ENCODE measurements at regions not wholly inside any gene's neighbourhood (a gene's known extent, or its start where the extent isn't known, plus 50 kb on each side); places are given as distances from the start of the nearest gene placed in this dataset.

DNA sequence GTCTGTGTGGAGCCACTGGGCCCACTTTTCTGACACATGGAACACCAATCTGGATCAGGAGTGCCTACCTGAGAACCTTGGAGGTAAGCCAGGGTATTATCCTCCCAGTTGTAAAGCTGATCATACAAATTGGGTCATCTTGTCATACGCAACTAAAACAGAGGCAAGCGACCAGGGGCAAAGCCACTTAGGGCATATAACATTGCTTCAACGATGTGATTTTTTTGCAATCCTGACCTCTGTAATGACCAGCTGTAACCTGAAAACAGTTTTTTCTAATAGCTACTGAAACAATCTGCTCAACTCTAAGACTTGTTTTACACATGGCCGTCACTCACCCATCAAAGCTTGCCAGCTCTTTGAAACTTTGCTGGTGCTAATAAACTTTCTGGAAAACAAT, 261.5 kb upstream of the AGTR2 start:
- Histone ChIP-seq H3K23me2 (ENCODE audit: insufficient read length, low read depth, low read length, poor library complexity, severe bottlenecking) (no peaks in the 10 kb centered on the region), H3K56ac (ENCODE audit: insufficient read length, low read depth, low read length) (no peak overlapping the region)
- peaks cover 14 to 20% of the 10 kb centered on the region in 2 experiments for H3K9me3 Mint-ChIP-seq

More for the DNA sequence above, 261.5 kb upstream of the AGTR2 start:
- Histone ChIP-seq H3T11ph (ENCODE audit: low read length) (no peak overlapping the region), H3K9me3 (ENCODE audit: control insufficient read depth, low read depth, low read length) (no peaks in the 10 kb centered on the region), H3K4ac (ENCODE audit: low read depth, low read length) (no peak overlapping the region), H3K23ac (ENCODE audit: insufficient read length, low read depth, low read length) (no peak overlapping the region), H3K4me1 (ENCODE audit: insufficient read depth, low read length) (no peaks in the 10 kb centered on the region), H2AK5ac (ENCODE audit: insufficient read length, low read length) (no peak overlapping the region), H4K91ac (ENCODE audit: insufficient read length, low read depth, low read length) (no peak overlapping the region), H2BK5ac (ENCODE audit: insufficient read length, low read length) (no peak overlapping the region), H3K4me2 (ENCODE audit: insufficient read depth, insufficient read length, low read length) (no peak overlapping the region), H2BK20ac (ENCODE audit: low read depth, low read length, poor library complexity, severe bottlenecking) (no peak overlapping the region), H2AFZ (ENCODE audit: low read length) (no peak overlapping the region), H3K14ac (ENCODE audit: insufficient read depth, low read length) (no peak overlapping the region), H2BK12ac (ENCODE audit: insufficient read length, low read depth, low read length) (no peak overlapping the region), H3K9ac (ENCODE audit: extremely low read depth, insufficient read length, low read length) (no peak overlapping the region), H3K18ac (ENCODE audit: insufficient read length, low read depth, low read length) (no peak overlapping the region), H2BK120ac (ENCODE audit: low read depth, low read length, poor library complexity, severe bottlenecking) (no peak overlapping the region), H3K27me3 (ENCODE audit: insufficient read depth, low read length) (no peaks in the 10 kb centered on the region), H4K8ac (replicated peaks; ENCODE audit: insufficient read length, low read depth, low read length) (no peak overlapping the region), H4K5ac (ENCODE audit: insufficient read length, low read depth, low read length) (no peak overlapping the region), H3K27ac (ENCODE audit: insufficient read length, low read depth, low read length) (no peak overlapping the region), H4K20me1 (ENCODE audit: control insufficient read depth, insufficient read depth, insufficient read length) (no peaks in the 10 kb centered on the region), H3K79me2 (ENCODE audit: insufficient read depth, low read length) (peaks cover 2% of the 10 kb centered on the region; the same call in 1 of the 2 replicates), H3K79me1 (ENCODE audit: insufficient read depth, low read depth, low read length, poor library complexity, severe bottlenecking) (no peaks in the 10 kb centered on the region), H2BK15ac (ENCODE audit: low read depth, low read length) (no peak overlapping the region)
- WGBS (ENCODE audit: extremely low coverage, insufficient read length, low lambda C conversion rate), result no CpG with 5 or more reads among the region's 4 CpGs
- Mint-ChIP-seq H3K4me1 (peaks cover 32 to 46% of the 10 kb centered on the region in 2 experiments), H3K4me3 (no peak overlapping the region), H3K27me3 (ENCODE audit: low read depth) (peaks cover 31% of the 10 kb centered on the region), H3K27ac (no peak overlapping the region), H3K36me3 (ENCODE audit: insufficient read depth in 1 of 3, low read depth in 3 of 3) (peaks cover 36 to 53% (median 46%) of the 10 kb centered on the region in 3 experiments)
- TF ChIP-seq, protein P1, sequence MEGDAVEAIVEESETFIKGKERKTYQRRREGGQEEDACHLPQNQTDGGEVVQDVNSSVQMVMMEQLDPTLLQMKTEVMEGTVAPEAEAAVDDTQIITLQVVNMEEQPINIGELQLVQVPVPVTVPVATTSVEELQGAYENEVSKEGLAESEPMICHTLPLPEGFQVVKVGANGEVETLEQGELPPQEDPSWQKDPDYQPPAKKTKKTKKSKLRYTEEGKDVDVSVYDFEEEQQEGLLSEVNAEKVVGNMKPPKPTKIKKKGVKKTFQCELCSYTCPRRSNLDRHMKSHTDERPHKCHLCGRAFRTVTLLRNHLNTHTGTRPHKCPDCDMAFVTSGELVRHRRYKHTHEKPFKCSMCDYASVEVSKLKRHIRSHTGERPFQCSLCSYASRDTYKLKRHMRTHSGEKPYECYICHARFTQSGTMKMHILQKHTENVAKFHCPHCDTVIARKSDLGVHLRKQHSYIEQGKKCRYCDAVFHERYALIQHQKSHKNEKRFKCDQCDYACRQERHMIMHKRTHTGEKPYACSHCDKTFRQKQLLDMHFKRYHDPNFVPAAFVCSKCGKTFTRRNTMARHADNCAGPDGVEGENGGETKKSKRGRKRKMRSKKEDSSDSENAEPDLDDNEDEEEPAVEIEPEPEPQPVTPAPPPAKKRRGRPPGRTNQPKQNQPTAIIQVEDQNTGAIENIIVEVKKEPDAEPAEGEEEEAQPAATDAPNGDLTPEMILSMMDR (conservative IDR thresholded peaks at IDR 0.05), result no peak
- no peak for DNase-seq
